HG03066 (cell line): ENCODE measurements at regions not wholly inside any gene's neighbourhood (a gene's known extent, or its start where the extent isn't known, plus 50 kb on each side); places are given as distances from the start of the nearest gene placed in this dataset.

Experiments used
- ATAC-seq: cut with Tn5 transposase; IDR thresholded peaks from one replicate; pipeline ENCODE4 v1.9.1; 2021; ENCODE audit warnings: low read depth; ENCODE audit not compliant: unreplicated experiment

DNA sequence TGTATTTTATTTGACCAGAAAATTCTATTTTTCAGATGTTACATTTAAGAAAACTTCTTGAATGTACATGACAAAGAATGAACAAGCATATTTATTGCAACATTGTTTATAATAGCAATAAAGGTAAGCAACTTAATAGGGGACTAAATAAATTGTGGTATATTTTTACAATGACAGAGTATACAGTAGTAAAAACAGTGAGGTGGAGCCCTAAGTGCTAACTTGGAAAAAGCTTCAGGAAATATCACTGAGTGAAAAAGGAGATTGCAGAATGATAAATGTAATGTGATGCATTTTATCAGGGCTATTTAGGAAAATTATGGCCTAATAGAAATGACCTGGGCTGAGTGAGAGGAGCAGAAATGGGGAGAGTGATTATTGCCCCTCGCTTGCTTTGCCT, 56.5 kb upstream of the SEMA6A start:
- ATAC-seq, result no peak

DNA sequence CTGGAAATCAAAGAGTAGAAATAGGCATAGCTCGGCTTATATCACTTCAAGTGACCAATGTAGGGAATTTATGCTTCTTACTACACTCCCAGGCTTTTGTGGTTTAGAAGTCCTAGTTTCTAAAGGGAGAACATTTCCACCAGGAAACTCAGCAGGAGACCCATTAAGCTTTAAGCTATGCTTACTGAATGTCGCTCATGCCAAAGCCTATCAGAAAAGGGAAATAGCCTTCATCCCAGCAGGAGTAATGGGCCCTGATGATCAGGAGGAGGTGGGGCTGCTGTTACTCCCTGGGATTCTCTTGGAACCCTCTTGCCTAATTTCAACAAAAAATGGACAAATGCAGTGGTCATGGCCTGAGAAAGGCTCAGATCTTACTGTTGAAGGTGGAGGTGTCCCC, 54.5 kb upstream of the SEMA6A start:
- no peak for ATAC-seq

GRCh38 chr5:116626945-116627679, 52.5 kb upstream of the SEMA6A start:
- peak; percentile 82 for ATAC-seq

DNA sequence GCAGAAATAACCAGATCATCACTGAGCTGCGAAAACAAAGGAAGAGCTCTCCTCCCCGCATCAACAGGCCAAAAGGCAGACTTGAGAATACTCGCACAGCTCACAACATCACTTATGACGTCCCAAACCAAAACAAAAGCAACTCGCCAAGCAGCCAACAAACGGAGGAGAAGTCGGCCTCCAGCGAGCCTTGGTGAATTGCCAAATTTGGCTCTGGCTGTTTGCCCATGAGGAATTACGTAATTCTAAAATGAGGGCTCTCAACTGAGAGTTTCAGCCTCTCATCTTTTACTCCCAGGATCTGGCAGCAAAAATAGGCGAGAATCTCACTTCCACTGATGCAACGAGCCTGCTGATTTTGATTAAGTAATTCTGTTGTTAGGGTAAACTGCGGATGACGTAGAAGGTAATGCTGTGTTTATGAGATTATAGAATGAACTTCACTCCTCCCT, 51.7 kb upstream of the SEMA6A start:
- ATAC-seq, result no peak
